ENCODE measurements at regions not wholly inside any gene's neighbourhood (a gene's known extent, or its start where the extent isn't known, plus 50 kb on each side); places are given as distances from the start of the nearest gene placed in this dataset.

GRCh38 chr1:87950369-87950768, 621.7 kb downstream of the LMO4 start (continued):
- TF ChIP-seq AFF4 (CRISPR knock-in tag; IDR thresholded peaks at IDR 0.05; ENCODE audit: borderline replicate concordance), result no peak
- no peak for TF ChIP-seq ARID4B (CRISPR knock-in tag; IDR thresholded peaks at IDR 0.05; ENCODE audit: borderline replicate concordance)
- no peak for TF ChIP-seq ZNF232 (CRISPR knock-in tag; IDR thresholded peaks at IDR 0.05)
- TF ChIP-seq ZNF138 (CRISPR knock-in tag; conservative IDR thresholded peaks at IDR 0.05), result no peak

GRCh38 chr1:87951409-87951808, 622.7 kb downstream of the LMO4 start:
- H3K4me1 Mint-ChIP-seq, result peaks cover 20% of the 10 kb centered on the region
- DNase-seq (ENCODE audit: low spot score) (no peak), ATAC-seq (0 out of 2 replicates have a peak, but pooled peaks have one; percentile 21)
- ChIA-PET POLR2A (no interaction called here), CTCF (no interaction called here)
- no peaks in the 10 kb centered on the region for H3K36me3 Mint-ChIP-seq
- H3K4me3 Mint-ChIP-seq, result no peak overlapping the region
- H3K9me3 Mint-ChIP-seq, result no peaks in the 10 kb centered on the region
- no peak overlapping the region for H3K27ac Mint-ChIP-seq
- H3K27me3 Mint-ChIP-seq (ENCODE audit: low read depth), result no peaks in the 10 kb centered on the region
- TF ChIP-seq RORB (CRISPR knock-in tag; IDR thresholded peaks at IDR 0.05), result no peak
- TF ChIP-seq ARID4B (CRISPR knock-in tag; IDR thresholded peaks at IDR 0.05; ENCODE audit: borderline replicate concordance), result no peak
- no peak for TF ChIP-seq ATF6 (CRISPR knock-in tag; IDR thresholded peaks at IDR 0.05)
- TF ChIP-seq E2F1 (CRISPR knock-in tag; IDR thresholded peaks at IDR 0.05), result no peak
- no peak for TF ChIP-seq ATF1 (CRISPR knock-in tag; IDR thresholded peaks at IDR 0.05)
- no peak for TF ChIP-seq ZNF416 (CRISPR knock-in tag; IDR thresholded peaks at IDR 0.05)
- no peak for TF ChIP-seq AR (CRISPR knock-in tag; IDR thresholded peaks at IDR 0.05)
- no peak for TF ChIP-seq NFYB (CRISPR knock-in tag; conservative IDR thresholded peaks at IDR 0.05; ENCODE audit: low read depth)
- no peak for TF ChIP-seq NR1H2 (CRISPR knock-in tag; IDR thresholded peaks at IDR 0.05)
- TF ChIP-seq ELF4 (CRISPR knock-in tag; IDR thresholded peaks at IDR 0.05; ENCODE audit: low read depth), result no peak
- TF ChIP-seq ZNF512 (CRISPR knock-in tag; IDR thresholded peaks at IDR 0.05; ENCODE audit: borderline replicate concordance), result no peak
